NOMO-1 treated with DMSO at 0.1 percent for 48 hours (cell line): ENCODE measurements at regions not wholly inside any gene's neighbourhood (a gene's known extent, or its start where the extent isn't known, plus 50 kb on each side); places are given as distances from the start of the nearest gene placed in this dataset.

ENCODE experiments used
- DNase-seq: peaks from one replicate; lab custom pipeline; 2025; ENCODE audit not compliant: unreplicated experiment; lab: John Stamatoyannopoulos, UW

DNA sequence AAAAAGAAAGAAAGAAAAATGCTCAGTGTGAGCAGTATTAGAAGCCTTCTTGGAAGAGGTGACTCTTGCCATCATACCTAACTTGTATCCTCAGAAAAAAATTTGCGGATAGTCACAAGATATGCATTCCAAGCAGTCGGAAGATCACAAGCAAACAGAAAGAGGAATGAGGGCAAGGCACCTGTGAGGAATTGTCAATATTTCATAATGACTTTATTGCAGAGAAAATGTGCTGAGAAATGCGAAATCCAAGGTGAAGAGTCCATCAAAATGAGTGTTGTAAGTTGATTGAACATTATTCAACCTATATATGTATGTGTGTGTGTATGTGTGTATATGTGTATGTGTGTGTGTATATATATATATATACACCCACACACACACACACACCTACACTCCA lies 1624.7 kb upstream of the LRRTM3 start:
- no peak for DNase-seq

DNA sequence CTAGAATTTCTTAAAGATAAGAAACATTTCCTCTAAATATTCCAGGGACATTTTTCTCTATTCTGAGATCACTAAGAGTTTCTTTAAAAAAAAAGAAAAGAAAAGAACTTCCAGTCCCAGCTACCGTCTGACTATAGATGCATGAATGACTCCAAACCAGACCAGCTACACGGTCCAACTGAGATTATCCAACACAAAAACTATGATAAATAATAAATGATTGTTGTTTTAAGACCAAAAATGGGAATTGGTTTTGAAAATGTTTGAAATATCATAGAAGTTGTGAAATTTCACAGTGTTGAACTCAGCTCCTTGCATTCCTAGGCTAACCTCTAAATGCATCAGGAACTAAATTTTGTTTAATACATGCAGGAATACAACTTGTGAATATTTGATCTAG lies 1619.6 kb upstream of the LRRTM3 start:
- DNase-seq = no peak

DNA sequence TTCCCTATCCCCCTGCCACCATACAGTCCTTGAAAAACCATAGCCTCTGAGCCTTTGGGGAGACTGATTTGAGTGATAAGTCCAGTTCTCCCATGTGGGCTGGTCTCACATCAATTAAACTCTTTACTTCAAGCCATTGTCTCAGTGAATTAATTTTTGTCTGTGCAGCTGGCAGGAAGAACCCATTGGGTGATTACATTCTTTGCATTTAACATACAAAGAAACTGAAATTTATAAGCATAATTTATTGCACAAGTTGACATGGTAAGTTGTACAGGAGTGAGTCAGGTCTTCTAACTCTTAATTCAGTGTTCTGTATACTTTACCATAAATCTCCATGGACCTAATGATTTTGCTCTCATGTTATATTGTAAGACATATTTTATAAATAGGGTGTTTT lies 1613.0 kb upstream of the LRRTM3 start:
- no peak for DNase-seq

DNA sequence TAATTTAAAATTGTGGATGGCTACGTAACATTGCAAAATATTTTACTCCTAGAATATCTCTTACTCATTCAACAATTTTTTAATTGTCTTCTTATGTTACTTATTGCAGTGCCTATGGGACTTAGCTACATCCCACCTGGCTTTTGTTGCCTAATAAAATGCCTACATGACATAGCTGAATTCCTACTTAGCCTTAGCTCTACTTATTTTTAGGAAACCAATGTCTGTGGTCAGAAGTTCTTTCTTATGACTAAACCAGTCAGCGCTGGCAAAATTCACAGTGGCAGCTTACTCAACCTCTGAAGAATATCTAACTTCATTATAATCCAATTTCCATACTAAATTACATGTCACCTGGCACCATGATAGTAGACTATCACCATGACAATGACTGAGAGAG lies 1612.4 kb upstream of the LRRTM3 start:
- no peak for DNase-seq

DNA sequence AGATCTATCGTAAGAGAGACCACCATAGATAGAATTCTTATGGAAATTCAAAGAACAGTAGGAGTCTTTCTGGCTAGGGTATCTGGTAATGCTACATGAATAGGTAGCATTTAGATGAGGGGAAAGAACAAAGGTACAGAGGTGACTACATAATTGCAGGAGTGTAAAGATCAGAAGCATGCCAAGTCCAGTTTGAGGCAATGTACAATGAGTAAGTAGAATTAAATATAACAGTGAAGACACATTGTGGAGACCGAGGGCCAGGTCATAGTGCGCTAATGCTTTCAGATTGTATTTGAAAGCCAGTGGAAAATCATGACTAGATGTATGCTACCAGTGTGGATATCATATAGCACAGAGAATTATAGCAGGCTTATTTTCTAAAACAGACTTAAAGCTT lies 1611.6 kb upstream of the LRRTM3 start:
- DNase-seq = no peak

DNA sequence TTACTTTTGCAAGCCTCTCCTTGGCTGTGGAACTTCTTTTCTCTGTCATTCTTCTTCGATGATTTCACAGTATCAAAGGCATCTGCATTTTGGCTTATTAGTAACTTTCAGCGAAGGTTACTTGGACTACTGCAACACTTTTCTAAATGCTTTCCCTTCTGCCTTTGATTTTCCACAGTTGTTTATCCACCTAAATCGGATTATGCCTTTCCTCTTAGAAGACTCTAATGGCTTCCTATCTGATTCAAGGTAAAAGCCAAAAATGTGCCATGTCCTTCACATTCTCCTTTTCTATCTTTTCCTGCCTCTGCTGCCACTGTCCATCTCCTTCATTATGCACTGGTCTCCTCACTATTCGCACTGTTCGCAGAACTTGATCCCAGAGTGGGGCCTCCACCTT lies 1606.3 kb upstream of the LRRTM3 start:
- DNase-seq = no peak

DNA sequence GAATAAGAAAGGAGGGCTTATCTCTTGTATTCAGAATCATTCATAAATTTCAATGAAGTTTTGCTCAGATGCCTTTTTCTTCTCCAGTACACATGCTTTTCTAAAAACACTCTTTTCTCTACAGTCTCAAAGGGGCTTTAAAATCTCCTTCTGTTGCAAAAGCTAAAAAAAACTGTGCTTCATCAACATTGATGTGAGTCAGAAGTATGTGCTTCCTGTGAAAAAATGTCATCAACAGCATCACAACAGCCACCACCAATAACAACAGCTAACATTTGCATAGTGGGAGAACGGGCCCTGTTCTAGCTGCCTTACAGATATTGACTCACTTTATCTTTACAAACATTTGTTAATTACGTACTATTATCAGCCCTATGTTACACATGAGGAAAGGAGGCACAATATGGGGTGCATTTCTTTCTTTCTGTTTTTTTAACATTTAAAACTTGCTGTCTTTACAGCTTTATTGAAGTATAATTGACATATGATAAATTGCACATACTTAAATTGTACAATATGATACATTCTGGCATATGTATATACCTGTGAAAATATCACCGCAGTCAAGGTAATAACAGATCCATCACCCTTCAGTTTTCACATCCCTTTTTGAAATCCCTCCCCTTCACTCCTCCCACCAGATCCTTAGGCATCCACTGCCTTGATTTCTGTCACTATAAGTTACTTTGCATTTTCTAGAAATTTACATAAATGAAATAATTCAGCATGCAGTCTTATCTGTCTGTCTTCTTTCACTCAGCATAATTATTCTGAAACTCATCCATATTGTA lies 1605.4 kb upstream of the LRRTM3 start:
- DNase-seq = no peak

DNA sequence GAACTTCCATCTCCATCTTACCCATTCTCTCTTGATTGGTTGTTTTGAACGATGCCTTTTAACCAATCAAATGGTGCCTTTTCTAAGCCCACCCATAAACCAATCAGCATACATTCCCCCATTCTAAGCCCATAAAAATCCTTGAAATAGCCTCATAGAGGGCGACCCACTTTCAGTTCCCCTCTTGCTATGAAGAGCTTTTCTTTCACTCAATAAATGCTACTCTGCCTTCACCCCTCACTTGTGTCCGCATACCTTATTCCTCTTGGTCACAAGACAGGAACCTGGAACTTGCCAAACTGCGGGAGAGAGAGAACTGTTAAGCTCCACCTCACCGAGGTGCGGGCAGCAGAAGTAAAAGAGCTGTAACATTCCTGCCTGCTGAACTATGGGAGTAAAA lies 1602.0 kb upstream of the LRRTM3 start:
- DNase-seq = no peak

DNA sequence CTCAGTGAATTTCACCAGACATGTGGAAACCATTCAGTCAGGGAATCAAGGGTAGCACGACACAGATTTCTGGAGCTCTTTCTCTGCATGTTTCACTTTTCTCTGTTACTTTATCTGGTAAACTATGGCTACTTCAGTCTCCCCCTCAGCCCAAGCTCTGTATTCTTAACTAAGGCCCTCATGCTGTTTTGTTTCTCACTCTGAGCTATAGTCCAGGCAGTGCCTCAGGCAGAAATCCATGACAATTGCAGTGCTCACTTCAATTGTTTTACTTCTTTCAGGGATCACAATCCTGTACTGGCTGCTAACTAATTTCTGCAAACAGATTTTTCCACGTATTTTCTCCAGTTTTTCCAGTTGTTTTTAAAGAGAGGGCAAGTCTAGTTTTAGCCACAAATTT lies 1599.9 kb upstream of the LRRTM3 start:
- DNase-seq = no peak

DNA sequence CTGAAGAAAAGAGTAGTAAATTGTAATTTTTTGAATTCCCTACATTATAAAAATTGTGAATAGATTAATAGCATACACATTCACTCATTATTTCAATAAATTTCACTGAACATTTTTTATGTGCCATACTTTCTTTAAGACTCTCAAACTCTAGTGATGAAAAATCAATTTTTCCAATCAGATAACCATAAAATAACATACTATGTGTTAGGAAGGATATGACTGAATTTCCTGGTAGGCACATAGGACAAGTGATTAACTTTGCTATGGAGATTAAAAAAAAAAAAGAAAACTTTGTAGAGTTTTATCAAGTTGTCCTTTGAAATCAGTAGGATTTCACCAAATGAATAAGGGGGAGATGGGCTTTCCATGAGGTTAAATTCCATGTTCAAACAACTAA lies 1597.3 kb upstream of the LRRTM3 start:
- no peak for DNase-seq

DNA sequence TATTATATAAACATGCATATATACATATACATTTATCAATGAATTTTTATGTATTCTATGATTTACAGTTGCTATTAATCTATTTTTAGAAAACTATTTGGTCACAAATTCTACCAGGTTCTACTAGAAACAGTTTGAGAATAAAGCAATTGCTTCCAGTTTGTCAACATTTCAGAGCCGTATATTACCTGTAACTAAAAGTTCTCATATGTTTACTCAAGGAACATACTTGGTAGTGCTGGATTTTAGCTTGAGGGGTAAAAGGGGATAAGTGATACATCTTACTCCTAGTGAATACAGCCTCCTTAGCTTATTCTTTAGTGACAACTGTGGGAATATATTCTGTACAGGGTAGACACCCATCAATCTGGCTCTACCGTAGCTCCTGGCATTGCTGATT lies 1590.5 kb upstream of the LRRTM3 start:
- no peak for DNase-seq

DNA sequence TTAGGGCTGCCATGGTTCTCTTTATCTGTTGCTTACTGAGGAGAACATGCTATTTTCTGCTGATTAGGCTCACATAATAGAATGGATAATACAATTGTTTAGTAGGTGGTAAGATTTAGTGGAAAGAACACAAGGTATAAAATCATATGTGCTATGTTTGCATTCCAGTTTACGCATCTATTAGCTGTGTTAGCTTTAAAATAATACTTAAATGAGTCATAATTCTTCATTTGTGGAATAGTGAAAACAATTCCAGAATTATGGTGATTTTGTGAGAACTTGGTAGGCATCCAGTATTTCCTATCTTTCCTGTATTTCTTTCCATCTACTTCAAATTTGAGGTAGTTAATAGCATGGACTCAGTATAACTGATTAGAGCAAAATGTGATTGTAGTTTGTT lies 1585.5 kb upstream of the LRRTM3 start:
- DNase-seq = no peak

DNA sequence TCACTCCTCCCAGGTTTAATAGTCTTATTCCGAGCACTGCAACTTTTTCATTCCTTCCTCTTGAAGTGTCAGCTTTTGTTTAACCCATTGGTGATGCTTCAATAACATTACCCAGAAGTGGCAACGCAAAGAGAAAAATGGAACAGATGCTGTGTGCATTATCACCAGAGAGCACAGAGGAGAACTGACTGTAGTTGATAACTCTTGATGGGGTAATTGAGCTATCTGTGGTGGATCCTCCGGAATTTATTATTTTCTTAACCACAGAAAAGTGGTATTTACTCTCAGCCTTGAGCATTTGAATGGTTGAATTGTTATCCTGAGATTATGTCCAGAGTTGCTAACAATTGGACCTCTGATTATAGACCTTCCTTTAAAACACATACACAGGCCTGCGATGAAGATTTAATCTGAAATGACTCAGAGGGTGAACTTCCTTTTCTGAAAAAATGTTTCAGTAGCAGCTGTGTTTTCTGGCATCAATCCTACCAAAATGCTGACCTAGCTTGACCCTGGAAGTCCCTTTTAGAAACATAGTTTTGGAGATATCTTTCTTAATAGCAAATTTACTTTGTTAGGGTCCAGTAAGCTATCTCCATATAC lies 1584.4 kb upstream of the LRRTM3 start:
- no peak for DNase-seq

DNA sequence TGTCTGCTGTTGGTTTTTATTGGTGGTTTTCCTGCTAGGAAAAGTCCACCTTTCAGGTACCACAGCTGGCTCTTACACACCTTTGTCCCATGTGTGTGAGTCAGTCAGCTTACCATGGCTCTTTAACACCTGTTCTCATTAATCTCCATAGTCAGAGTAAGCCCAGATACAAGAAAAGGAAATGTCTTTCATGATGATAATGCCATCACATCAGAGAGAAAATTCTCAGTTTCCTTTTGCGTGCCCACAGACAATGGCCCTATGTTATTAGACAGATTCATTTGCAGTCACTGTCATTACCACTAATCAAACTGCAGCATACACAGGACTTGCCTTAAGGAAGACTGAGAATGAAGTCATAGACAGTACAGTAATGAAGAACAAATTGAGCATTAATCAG lies 1583.6 kb upstream of the LRRTM3 start:
- DNase-seq = no peak

DNA sequence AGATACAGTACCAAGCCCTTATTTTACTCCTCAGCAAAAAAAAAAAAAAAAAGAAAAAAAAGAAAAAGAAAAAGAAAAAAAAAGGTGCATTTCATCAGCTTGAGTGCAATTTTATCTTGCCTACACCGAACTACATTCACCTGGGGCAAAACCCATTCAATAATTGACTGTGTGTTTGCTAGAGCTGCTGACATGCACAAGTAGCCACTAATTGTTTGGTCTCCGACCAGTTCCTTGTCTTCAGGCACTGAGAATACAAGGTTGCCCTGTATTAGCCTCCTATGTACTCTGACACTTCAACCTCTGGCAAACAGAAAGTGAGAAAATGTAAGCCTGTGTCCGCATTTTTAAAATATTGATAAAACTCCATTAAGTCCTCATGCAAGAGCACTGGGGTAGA lies 1579.4 kb upstream of the LRRTM3 start:
- no peak for DNase-seq

DNA sequence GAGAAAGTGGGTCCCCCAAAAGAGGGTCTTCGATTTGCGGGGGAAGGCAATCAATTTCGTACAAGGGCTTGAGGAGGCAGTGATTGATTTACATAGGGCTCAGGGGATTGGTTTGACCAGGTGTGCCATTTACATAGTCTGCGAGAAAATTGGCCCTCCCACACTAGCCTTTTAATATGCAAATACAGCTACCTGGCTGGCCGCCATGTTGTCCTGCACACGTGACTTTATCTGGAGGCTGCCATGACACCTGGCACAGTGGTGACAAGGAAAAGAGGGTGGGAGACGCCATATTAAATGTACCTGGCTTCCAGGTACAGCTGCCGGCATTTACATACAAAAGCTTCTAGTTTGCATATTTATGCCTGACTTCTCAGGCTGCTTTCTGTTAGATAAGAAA lies 1577.2 kb upstream of the LRRTM3 start:
- DNase-seq = no peak

DNA sequence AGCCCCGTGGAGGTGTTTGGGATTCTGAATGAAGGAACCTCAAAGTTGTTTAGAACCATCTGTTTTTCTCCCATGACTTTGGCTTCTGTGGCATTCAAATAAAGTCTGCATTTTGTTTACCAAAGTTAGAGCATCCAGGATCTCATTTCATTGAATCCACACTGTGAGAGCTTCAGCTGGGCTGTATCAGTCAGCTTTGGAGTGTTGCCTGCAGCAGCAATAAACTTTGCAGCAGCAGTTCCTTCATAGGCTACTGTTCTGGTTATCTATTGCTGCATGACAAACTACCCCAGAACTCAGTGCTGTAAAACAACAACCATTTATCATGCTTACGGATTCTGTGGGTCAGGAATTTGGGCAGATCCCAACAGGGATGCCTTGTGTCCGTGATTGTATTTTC lies 1575.2 kb upstream of the LRRTM3 start:
- DNase-seq = no peak

DNA sequence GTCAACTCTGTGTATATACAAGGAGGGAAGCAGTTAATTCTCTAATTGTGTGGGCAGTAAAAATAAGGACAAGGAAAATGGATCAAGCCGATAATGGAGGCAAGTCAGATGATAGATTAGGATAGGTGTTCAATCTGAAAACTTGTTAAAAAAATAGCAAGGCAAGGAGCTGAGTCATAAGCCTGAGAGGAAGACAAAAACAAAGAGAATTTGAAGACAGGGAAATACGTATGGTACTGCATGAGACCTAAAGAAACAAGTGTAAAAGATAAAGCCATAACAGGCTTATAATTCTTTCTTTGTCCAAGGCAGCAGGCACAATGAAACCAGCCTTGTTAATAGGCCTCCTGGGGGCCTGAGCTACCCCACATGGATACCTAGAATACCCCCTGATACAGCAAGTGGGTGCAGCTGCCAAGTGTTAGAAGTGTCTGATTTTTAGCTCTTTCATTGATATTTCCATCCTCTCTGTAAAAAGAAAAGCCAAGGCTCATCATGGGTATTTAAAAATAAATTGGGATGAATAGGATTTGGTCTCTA lies 1570.6 kb upstream of the LRRTM3 start:
- no peak for DNase-seq

DNA sequence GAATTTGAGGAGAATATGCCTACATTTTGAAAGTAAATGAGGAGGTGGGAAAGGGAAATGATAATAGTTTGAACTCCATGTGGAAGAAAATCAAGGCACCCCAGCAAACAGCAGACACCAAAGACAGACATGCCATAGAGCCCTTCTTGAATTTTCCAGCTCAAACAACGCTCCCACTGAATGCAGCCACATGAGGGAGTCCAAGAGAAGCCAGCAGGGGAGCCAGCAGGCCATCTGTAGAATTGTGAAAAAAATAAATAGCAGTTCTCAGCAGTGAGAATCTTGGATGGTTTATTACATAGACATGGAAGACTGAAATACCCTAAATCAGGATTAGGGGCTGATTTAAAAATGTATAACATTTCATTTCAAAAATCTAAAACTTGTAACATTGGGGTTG lies 1567.3 kb upstream of the LRRTM3 start:
- no peak for DNase-seq

DNA sequence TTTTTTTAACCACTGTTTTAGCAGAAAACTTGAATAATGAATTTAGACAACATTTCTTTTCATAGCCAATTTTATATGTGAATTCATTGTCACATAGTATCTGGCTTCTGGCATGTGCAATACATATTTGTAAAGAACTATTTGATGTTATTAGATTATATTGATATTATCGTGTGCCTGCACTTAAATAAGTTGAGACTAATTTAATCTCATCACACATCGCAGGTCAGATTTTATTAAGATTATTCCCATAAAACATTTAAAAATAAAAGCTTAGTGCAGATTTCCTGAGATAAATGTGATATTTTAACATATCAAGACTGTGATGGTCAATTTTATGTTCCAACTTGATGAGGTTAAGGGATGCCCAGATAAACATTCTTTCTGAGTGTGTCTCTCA lies 1565.3 kb upstream of the LRRTM3 start:
- no peak for DNase-seq

DNA sequence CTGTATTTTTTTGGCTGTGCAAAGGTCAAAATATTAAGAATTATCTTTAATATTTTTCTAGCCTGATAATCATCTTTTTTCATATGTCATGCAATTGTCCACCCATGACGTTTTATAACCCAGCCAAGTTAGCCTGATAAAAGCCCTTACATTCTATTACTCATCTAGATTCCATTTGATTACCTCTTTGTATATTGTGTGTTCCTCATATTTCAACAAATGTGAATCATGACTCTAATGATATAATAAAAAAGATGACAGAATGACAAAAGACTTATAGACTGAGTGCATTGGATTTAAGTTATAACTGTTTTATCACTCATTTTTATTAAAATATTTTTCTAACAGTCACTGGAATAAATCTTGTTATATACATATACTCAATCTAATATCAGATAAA lies 1560.0 kb upstream of the LRRTM3 start:
- DNase-seq = no peak

DNA sequence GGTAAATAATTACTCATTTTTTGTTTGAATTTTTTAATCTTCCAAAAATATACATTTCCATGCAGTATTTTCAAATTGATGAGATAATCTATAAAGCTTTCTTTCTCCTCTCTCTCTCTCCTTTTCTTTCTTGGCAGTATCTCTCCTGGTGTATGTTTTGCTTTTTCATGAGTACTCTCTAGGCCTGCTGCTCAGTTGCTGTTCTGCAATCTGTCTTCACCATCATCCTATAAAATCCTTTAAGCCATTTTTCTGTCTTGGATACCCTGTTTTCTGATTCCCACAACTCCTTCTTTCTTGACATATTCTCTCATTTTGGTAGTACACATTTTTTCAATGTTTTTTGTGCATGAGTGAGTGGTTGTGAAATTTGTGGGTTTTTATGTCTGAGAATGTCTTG lies 1558.1 kb upstream of the LRRTM3 start:
- DNase-seq = no peak

DNA sequence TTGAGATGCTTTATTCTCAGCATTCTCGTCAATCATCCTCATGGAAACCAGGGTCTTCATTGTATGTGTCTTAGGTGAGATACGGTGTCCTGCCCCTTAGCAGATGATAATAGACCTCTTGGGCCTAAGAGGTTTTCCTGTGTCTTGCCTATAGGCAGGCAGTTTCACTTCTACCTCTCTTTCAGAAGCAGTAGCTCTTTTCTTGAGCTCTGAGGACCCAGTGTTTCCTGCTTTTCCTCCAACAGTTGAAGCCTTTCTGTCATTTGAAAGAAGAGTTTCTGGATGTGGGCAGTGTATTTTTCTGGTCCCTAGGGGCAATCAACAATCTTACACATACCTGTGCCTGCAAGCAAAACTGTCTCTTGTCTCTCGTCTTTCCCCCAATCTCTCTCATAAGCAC lies 1550.3 kb upstream of the LRRTM3 start:
- no peak for DNase-seq
